Endothelial cell of umbilical vein (primary cell): ENCODE measurements at regions not wholly inside any gene's neighbourhood (a gene's known extent, or its start where the extent isn't known, plus 50 kb on each side); places are given as distances from the start of the nearest gene placed in this dataset.

Source experiments
- BruUV-seq: library from RNA; stranded (reverse); fragments of 400-500 nt; replicated peaks from 2 replicates; lab custom pipeline; 2021; lab: Mats Ljungman, UMichigan
- CTCF ChIA-PET: fragments of 300-600, 350-600 bp; sonication (Branson Sonifier 250); formaldehyde crosslinking; loops from one replicate; lab custom pipeline; 2021; ENCODE audit warnings: antibody characterized with exemption, inconsistent platforms; lab: Charles Lee
- POLR2A ChIA-PET: fragments of 300-600, 350-600 bp; sonication (Branson Sonifier 250); formaldehyde crosslinking; loops from one replicate; lab custom pipeline; 2021; ENCODE audit warnings: antibody characterized with exemption, inconsistent platforms; lab: Charles Lee
- DNase-seq: peaks from one replicate; pipeline ENCODE4 v3.0.0-alpha.2; 2011; ENCODE audit warnings: low read depth, low spot score
- FAIRE-seq: peaks from 2 replicates; lab custom pipeline; 2011; peaks lifted over from hg19 to GRCh38; lab: Jason Lieb, UNC
- H2AFZ ChIP-seq: 2 replicates; pipeline ENCODE4 v1.6.0; 2012; ENCODE audit warnings: low read depth, low read length, control low read depth, inconsistent platforms
- H3K27ac ChIP-seq: 2 replicates; pipeline ENCODE4 v1.5.1; 2011; ENCODE audit warnings: low read depth, mild to moderate bottlenecking, control low read depth, low read length, moderate library complexity; ENCODE audit not compliant: insufficient read depth
- H3K27me3 ChIP-seq, 2 experiments: 2 replicates each; pipeline versions ENCODE4 v1.6.0 to v1.6.1; 2011; ENCODE audit warnings: low read length in 2 of 2, mixed read lengths in 1 of 2; ENCODE audit not compliant: control insufficient read depth in 2 of 2, insufficient read depth in 2 of 2
- H3K36me3 ChIP-seq, 2 experiments: 2 replicates in 1 of 2; 3 replicates in 1 of 2; pipeline ENCODE4 v1.5.1; 2011; ENCODE audit warnings: low read length in 2 of 2, mild to moderate bottlenecking in 1 of 2, moderate library complexity in 1 of 2; ENCODE audit not compliant: control insufficient read depth in 2 of 2, insufficient read depth in 2 of 2; ENCODE audit errors: extremely low read depth in 1 of 2
- H3K4me1 ChIP-seq: 3 replicates; pipeline ENCODE4 v1.5.1; 2011; ENCODE audit warnings: mild to moderate bottlenecking, low read length; ENCODE audit not compliant: control insufficient read depth, insufficient read depth; ENCODE audit errors: extremely low read depth
- H3K4me2 ChIP-seq: 2 replicates; pipeline ENCODE4 v1.6.1; 2011; ENCODE audit warnings: low read length, control low read depth, mixed read lengths; ENCODE audit not compliant: insufficient read depth
- H3K4me3 ChIP-seq, 3 experiments: fragments of 200-600 bp in 1 of 3; sonication (generic), shearing (Covaris generic) in 1 of 3; replicated peaks in 1 of 3; 2 replicates each; pipeline ENCODE4 v1.5.1; 2011 to 2016; ENCODE audit warnings: control low read depth in 3 of 3, low read length in 3 of 3, mild to moderate bottlenecking in 2 of 3, inconsistent platforms in 1 of 3, low read depth in 1 of 3, moderate library complexity in 1 of 3; ENCODE audit not compliant: insufficient read depth in 1 of 3
- H3K79me2 ChIP-seq: 2 replicates; pipeline ENCODE4 v1.6.0; 2012; ENCODE audit warnings: low read length, inconsistent platforms; ENCODE audit not compliant: control insufficient read depth, insufficient read depth
- H3K9ac ChIP-seq: replicated peaks from 2 replicates; pipeline ENCODE3; 2011; ENCODE audit warnings: low read length, control low read depth; ENCODE audit not compliant: insufficient read depth; ENCODE audit errors: extremely low read depth
- H3K9me1 ChIP-seq: replicated peaks from 3 replicates; pipeline ENCODE4 v1.6.0; 2011; ENCODE audit warnings: mild to moderate bottlenecking, low read length; ENCODE audit not compliant: control insufficient read depth, insufficient read depth; ENCODE audit errors: extremely low read depth
- H3K9me3 ChIP-seq: replicated peaks from 2 replicates; pipeline ENCODE4 v1.5.1; 2012; ENCODE audit warnings: low read length, inconsistent platforms; ENCODE audit not compliant: control insufficient read depth, insufficient read depth
- H4K20me1 ChIP-seq: replicated peaks from 2 replicates; pipeline ENCODE3; 2011; ENCODE audit warnings: mild to moderate bottlenecking, low read length; ENCODE audit not compliant: control insufficient read depth, insufficient read depth; ENCODE audit errors: extremely low read depth
- CTCF ChIP-seq, 2 donors: IDR thresholded peaks; 1 replicate in 1 of 2; 2 replicates in 1 of 2; pipeline ENCODE4 v1.5.1; 2011; ENCODE audit warnings: low read length in 2 of 2, mild to moderate bottlenecking in 2 of 2, moderate library complexity in 2 of 2, control low read depth in 1 of 2, inconsistent platforms in 1 of 2, low read depth in 1 of 2; ENCODE audit not compliant: insufficient read depth in 1 of 2; ENCODE audit errors: extremely low read depth in 1 of 2
- EZH2 ChIP-seq: IDR thresholded peaks from 2 replicates; pipeline ENCODE4 v1.6.1; 2012; ENCODE audit warnings: borderline replicate concordance, low read depth, mild to moderate bottlenecking, moderate library complexity, low read length, inconsistent platforms; ENCODE audit not compliant: severe bottlenecking
- FOS ChIP-seq: IDR thresholded peaks from 2 replicates; pipeline ENCODE4 v1.6.1; 2011; ENCODE audit warnings: mild to moderate bottlenecking, low read length, moderate library complexity, borderline replicate concordance; ENCODE audit not compliant: insufficient read depth
- GATA2 ChIP-seq: IDR thresholded peaks from 2 replicates; pipeline ENCODE4 v1.7.0; 2011; ENCODE audit warnings: low read depth, mild to moderate bottlenecking, moderate library complexity, mixed read lengths, low read length; ENCODE audit not compliant: insufficient read length, insufficient read depth
- JUN ChIP-seq: IDR thresholded peaks from 2 replicates; pipeline ENCODE4 v1.6.1; 2011; ENCODE audit warnings: borderline replicate concordance, low read depth; ENCODE audit not compliant: insufficient read length, insufficient read depth
- MYC ChIP-seq: IDR thresholded peaks from one replicate; pipeline ENCODE4 v1.6.1; 2011; ENCODE audit warnings: mild to moderate bottlenecking, low read depth, low read length
- POLR2A ChIP-seq: IDR thresholded peaks from 2 replicates; pipeline ENCODE4 v1.6.1; 2012; ENCODE audit warnings: low read depth, mild to moderate bottlenecking, control low read depth, low read length
- POLR2AphosphoS5 ChIP-seq: IDR thresholded peaks from 2 replicates; pipeline ENCODE4 v1.6.1; 2012; ENCODE audit warnings: low read depth, mild to moderate bottlenecking, control low read depth, low read length, moderate library complexity; ENCODE audit not compliant: insufficient read depth
- dilution Hi-C: fragments of 300-500 bp; cut with MboI; formaldehyde crosslinking; loops from one replicate; pipeline ENCODE4 v1.15.0; 2019; ENCODE audit warnings: low sequenced_read_pairs; ENCODE audit not compliant: extremely low pct_ligation_motif_present
- intact Hi-C: fragments of 100-400 bp; cut with micrococcal nuclease; formaldehyde crosslinking; loops from one replicate; pipeline ENCODE4 v1.10.0; 2022
- TF ChIP-seq, protein P1 (sequence below): IDR thresholded peaks from 2 replicates; pipeline ENCODE4 v1.6.1; 2011; ENCODE audit not compliant: insufficient read depth, insufficient read length

DNA sequence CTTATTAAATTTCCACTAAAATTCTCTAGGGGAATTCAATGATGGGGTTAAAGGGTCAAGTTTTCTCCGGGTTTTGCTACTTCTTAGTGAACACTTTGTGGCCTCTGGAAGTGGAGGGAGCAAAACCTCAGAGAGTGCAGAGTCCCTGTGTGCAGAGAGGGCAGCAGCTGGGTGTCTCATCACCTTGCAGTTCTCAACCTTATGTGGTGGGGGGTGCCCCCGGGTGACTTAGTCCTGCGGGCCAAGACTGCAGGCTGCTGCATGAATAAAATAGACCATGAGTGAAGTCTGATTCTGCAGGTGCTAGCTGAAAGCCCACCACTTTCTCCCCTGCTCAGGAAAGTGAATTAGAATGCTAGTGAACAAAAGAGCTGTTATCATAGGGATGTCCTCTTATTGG, 191.6 kb downstream of the DLEU7 start:
- Histone ChIP-seq H3K4me1 (peaks cover 5% of the 10 kb centered on the region), H3K36me3 (no peaks in the 10 kb centered on the region), H3K9ac (no peak overlapping the region), H3K27ac (no peak overlapping the region), H3K9me1 (no peaks in the 10 kb centered on the region), H2AFZ (no peak overlapping the region), H3K27me3 (peaks cover 0 to 1% of the 10 kb centered on the region in 2 experiments), H4K20me1 (no peaks in the 10 kb centered on the region), H3K4me3 (no peak overlapping the region), H3K79me2 (no peaks in the 10 kb centered on the region), H3K4me2 (no peak overlapping the region), H3K9me3 (no peaks in the 10 kb centered on the region)
- no peak for FAIRE-seq
- ChIA-PET POLR2A (interaction anchor here (0.6 kb wide), 1 partner anchor 643 kb away, joined by 5 read pairs; no protein-coding TSS in a partner anchor), CTCF (interaction anchor here (0.8 to 2.3 kb wide), 3 partner anchors 12 to 75 kb away, joined by 3 to 8 read pairs (median 3); no protein-coding TSS in a partner anchor)
- TF ChIP-seq EZH2, result no peak
- no peak for TF ChIP-seq POLR2AphosphoS5
- no peak for TF ChIP-seq CTCF (IDR thresholded peaks at IDR 0.05; ENCODE audit: extremely low read depth in 1 of 2, insufficient read depth in 1 of 2, low read depth in 1 of 2, low read length in 2 of 2)
- TF ChIP-seq GATA2, result no peak
- no peak for TF ChIP-seq JUN
- no peak for TF ChIP-seq MYC
- TF ChIP-seq FOS, result no peak
- TF ChIP-seq POLR2A, result no peak
- TF ChIP-seq, protein P1, sequence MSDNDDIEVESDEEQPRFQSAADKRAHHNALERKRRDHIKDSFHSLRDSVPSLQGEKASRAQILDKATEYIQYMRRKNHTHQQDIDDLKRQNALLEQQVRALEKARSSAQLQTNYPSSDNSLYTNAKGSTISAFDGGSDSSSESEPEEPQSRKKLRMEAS, result no peak
- no TSS peak for BruUV-seq
- no peak for DNase-seq
- dilution Hi-C loops, result no loop called here
- intact Hi-C loops, result no loop called here
